PC-9 (cell line): ENCODE measurements at regions not wholly inside any gene's neighbourhood (a gene's known extent, or its start where the extent isn't known, plus 50 kb on each side); places are given as distances from the start of the nearest gene placed in this dataset.

Experiments
- EZH2 ChIP-seq: fragments of 200-600 bp; sonication (generic); IDR thresholded peaks from 2 replicates; pipeline ENCODE4 v1.8.0; 2017; ENCODE audit warnings: antibody characterized with exemption, low read depth
- TF ChIP-seq, protein P1 (sequence below): fragments of 200-600 bp; sonication (generic); conservative IDR thresholded peaks from 2 replicates; pipeline ENCODE4 v1.6.1; 2017; ENCODE audit warnings: mixed run types, antibody characterized with exemption, mild to moderate bottlenecking, moderate library complexity

GRCh38 chr3:29152379-29152778 is 128.5 kb upstream of the RBMS3 start:
- TF ChIP-seq, protein P1, sequence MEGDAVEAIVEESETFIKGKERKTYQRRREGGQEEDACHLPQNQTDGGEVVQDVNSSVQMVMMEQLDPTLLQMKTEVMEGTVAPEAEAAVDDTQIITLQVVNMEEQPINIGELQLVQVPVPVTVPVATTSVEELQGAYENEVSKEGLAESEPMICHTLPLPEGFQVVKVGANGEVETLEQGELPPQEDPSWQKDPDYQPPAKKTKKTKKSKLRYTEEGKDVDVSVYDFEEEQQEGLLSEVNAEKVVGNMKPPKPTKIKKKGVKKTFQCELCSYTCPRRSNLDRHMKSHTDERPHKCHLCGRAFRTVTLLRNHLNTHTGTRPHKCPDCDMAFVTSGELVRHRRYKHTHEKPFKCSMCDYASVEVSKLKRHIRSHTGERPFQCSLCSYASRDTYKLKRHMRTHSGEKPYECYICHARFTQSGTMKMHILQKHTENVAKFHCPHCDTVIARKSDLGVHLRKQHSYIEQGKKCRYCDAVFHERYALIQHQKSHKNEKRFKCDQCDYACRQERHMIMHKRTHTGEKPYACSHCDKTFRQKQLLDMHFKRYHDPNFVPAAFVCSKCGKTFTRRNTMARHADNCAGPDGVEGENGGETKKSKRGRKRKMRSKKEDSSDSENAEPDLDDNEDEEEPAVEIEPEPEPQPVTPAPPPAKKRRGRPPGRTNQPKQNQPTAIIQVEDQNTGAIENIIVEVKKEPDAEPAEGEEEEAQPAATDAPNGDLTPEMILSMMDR, result no peak
- no peak for TF ChIP-seq EZH2
